ENCODE measurements at regions not wholly inside any gene's neighbourhood (a gene's known extent, or its start where the extent isn't known, plus 50 kb on each side); places are given as distances from the start of the nearest gene placed in this dataset.

GRCh38 chr2:10989782-10990181 is 78.0 kb downstream of the KCNF1 start:
- no peak for ATAC-seq
- BruUV-seq (replicated peaks) = no TSS peak
- no peak overlapping the region for H2AFZ ChIP-seq (ENCODE audit: low read depth, low read length, poor library complexity, severe bottlenecking)
- H3K4me2 ChIP-seq (ENCODE audit: low read length) = no peak overlapping the region
- H3K9ac ChIP-seq (ENCODE audit: low read length) = no peak overlapping the region
- no peaks in the 10 kb centered on the region for H3K9me2 ChIP-seq (ENCODE audit: insufficient read depth)
- TF ChIP-seq TCF7L2 (IDR thresholded peaks at IDR 0.05; ENCODE audit: borderline replicate concordance, extremely low read depth, insufficient read depth, insufficient read length) = no peak
- no peak for TF ChIP-seq SP1 (IDR thresholded peaks at IDR 0.05; ENCODE audit: low read depth)
- TF ChIP-seq YY1 (IDR thresholded peaks at IDR 0.05; ENCODE audit: extremely low read depth, insufficient replicate concordance, low read depth, low read length) = no peak
- no peak for TF ChIP-seq ZNF274 (IDR thresholded peaks at IDR 0.05; ENCODE audit: low read depth, low read length)
- ChIA-PET CTCF (no interaction called here), POLR2A (no interaction called here), RAD21 (ENCODE audit: low non-redundant PET in 1 of 2, low total read pairs in 2 of 2, uncharacterized antibody in 2 of 2, unreplicated experiment in 2 of 2) (no interaction called here)
- no peaks in the 10 kb centered on the region for H3K9me3 ChIP-seq (ENCODE audit: control insufficient read depth in 1 of 2, insufficient read depth in 1 of 2, low read depth in 1 of 2, low read length in 2 of 2)
- DNase-seq (ENCODE audit: low read depth, low spot score) = no peak
- no peaks in the 10 kb centered on the region for H3K36me3 ChIP-seq (ENCODE audit: control insufficient read depth in 1 of 2, insufficient read depth in 2 of 2, low read length in 2 of 2)
- H3K27me3 ChIP-seq (ENCODE audit: insufficient read depth, low read length) = no peaks in the 10 kb centered on the region
- intact Hi-C loops (cut with micrococcal nuclease) = no loop called here
- H3K4me1 ChIP-seq (ENCODE audit: control insufficient read depth in 1 of 2, insufficient read depth in 2 of 2, low read length in 2 of 2) = peaks cover 0 to 9% of the 10 kb centered on the region in 2 experiments; a peak in 1 of 4 replicates
- H3K4me3 ChIP-seq (replicated peaks in 1 of 2; ENCODE audit: low read depth in 1 of 2, low read length in 2 of 2) = no peak overlapping the region
- no peaks in the 10 kb centered on the region for H3K79me2 ChIP-seq (ENCODE audit: insufficient read depth, low read length)
- no peak overlapping the region for H3K27ac ChIP-seq (ENCODE audit: low read depth, low read length)
- H4K20me1 ChIP-seq (ENCODE audit: insufficient read depth) = no peaks in the 10 kb centered on the region

GRCh38 chr2:10990561-10991111 is 78.9 kb downstream of the KCNF1 start:
- ChIA-PET CTCF (no interaction called here), RAD21 (ENCODE audit: low non-redundant PET in 1 of 2, low total read pairs in 2 of 2, uncharacterized antibody in 2 of 2, unreplicated experiment in 2 of 2) (no interaction called here), POLR2A (no interaction called here)
- no peaks in the 10 kb centered on the region for H3K27me3 ChIP-seq (ENCODE audit: insufficient read depth, low read length)
- no peak overlapping the region for H3K4me2 ChIP-seq (ENCODE audit: low read length)
- no peaks in the 10 kb centered on the region for H3K79me2 ChIP-seq (ENCODE audit: insufficient read depth, low read length)
- H4K20me1 ChIP-seq (ENCODE audit: insufficient read depth) = no peaks in the 10 kb centered on the region
- H3K9me2 ChIP-seq (ENCODE audit: insufficient read depth) = no peaks in the 10 kb centered on the region
- H3K27ac ChIP-seq (ENCODE audit: low read depth, low read length) = no peak overlapping the region
- no TSS peak for BruUV-seq (replicated peaks)
- intact Hi-C loops (cut with micrococcal nuclease) = no loop called here
- DNase-seq (ENCODE audit: low read depth, low spot score) = no peak
- no peak overlapping the region for H3K9ac ChIP-seq (ENCODE audit: low read length)
- no peaks in the 10 kb centered on the region for H3K36me3 ChIP-seq (ENCODE audit: control insufficient read depth in 1 of 2, insufficient read depth in 2 of 2, low read length in 2 of 2)
- H3K4me1 ChIP-seq (ENCODE audit: control insufficient read depth in 1 of 2, insufficient read depth in 2 of 2, low read length in 2 of 2) = peaks cover 0 to 9% of the 10 kb centered on the region in 2 experiments; a peak in 1 of 4 replicates
- no peak overlapping the region for H3K4me3 ChIP-seq (replicated peaks in 1 of 2; ENCODE audit: low read depth in 1 of 2, low read length in 2 of 2)
- no peak for ATAC-seq
- H3K9me3 ChIP-seq (ENCODE audit: control insufficient read depth in 1 of 2, insufficient read depth in 1 of 2, low read depth in 1 of 2, low read length in 2 of 2) = no peaks in the 10 kb centered on the region
- H2AFZ ChIP-seq (ENCODE audit: low read depth, low read length, poor library complexity, severe bottlenecking) = no peak overlapping the region
- no peak for TF ChIP-seq MAX (IDR thresholded peaks at IDR 0.05)
- TF ChIP-seq CEBPB (IDR thresholded peaks at IDR 0.05; ENCODE audit: low read depth) = no peak
- TF ChIP-seq REST (IDR thresholded peaks at IDR 0.05; ENCODE audit: low read depth) = no peak
- no peak for TF ChIP-seq JUND (IDR thresholded peaks at IDR 0.05)
- no peak for TF ChIP-seq FOSL1 (IDR thresholded peaks at IDR 0.05; ENCODE audit: low read depth)
- no peak for TF ChIP-seq ZFX (IDR thresholded peaks at IDR 0.05)
- no peak for TF ChIP-seq POLR2A (IDR thresholded peaks at IDR 0.05; ENCODE audit: borderline replicate concordance, extremely low read depth, insufficient read depth, insufficient read length)
- TF ChIP-seq SP1 (IDR thresholded peaks at IDR 0.05; ENCODE audit: low read depth) = no peak
- TF ChIP-seq TCF7L2 (IDR thresholded peaks at IDR 0.05; ENCODE audit: borderline replicate concordance, extremely low read depth, insufficient read depth, insufficient read length) = no peak
- no peak for TF ChIP-seq SIN3A (IDR thresholded peaks at IDR 0.05; ENCODE audit: low read depth)
- no peak for TF ChIP-seq CTCF (IDR thresholded peaks at IDR 0.05 in 2 of 3, conservative IDR thresholded peaks at IDR 0.05 in 1 of 3; ENCODE audit: borderline replicate concordance in 1 of 3, insufficient read depth in 1 of 3, low read depth in 2 of 3, low read length in 2 of 3)
